Heart left ventricle (tissue), 13 donors: ENCODE measurements at regions not wholly inside any gene's neighbourhood (a gene's known extent, or its start where the extent isn't known, plus 50 kb on each side); places are given as distances from the start of the nearest gene placed in this dataset.

Source experiments
- CTCF ChIP-seq, 12 donors: fragments of 200-600 bp; sonication (generic) in 4 of 12; IDR thresholded peaks; one replicate each; pipeline versions ENCODE4 v1.5.0 to v1.8.0; 2018 to 2022; ENCODE audit warnings: antibody characterized with exemption in 12 of 12, mild to moderate bottlenecking in 5 of 12
- POLR2A ChIP-seq, 2 donors: fragments of 450-650 bp; IDR thresholded peaks; one replicate each; pipeline ENCODE4 v1.6.1; 2017; ENCODE audit warnings: antibody characterized with exemption in 2 of 2, mild to moderate bottlenecking in 2 of 2, moderate library complexity in 2 of 2
- donor health status: ischemic (EF 13 %, LVEDD 7.1; RV severe dilation, severe dysfunction).
- donor health status: DM: no; HTN: yes; CAD: no.
- donor health status: DM: no; HTN: no; CAD: no.
- donor health status: ischemic (EF 25% LVEDD 6.9; RV normal size, moderate dysfunction).
- donor health status: ischemic (EF 25% LVEDD 5.7; RV mildly dilated, moderate dysfunction).
- donor health status: ischemic (EF 35%, LVEDD 5.7; RV mildly dilated, moderate dysfunction).
- donor health status: nonischemic (EF 11% LVEDD 7.7; RV severe dilation, severe dysfunction).
- donor health status: DM: yes; HTN: yes; CAD: no.
- donor health status: PGD.
- donor health status: ischemic (EF 29% LVEDD 5.4; RV normal size, mild dysfunction).
- donor health status: nonischemic (EF 23%, LVEDD 6.1; RV moderate dilation, normal function).

GRCh38 chr17:52389632-52390031 lies 231.1 kb upstream of the CA10 start:
- TF ChIP-seq CTCF (IDR thresholded peaks at IDR 0.05) (no peak), POLR2A (IDR thresholded peaks at IDR 0.05) (no peak)
